Smooth muscle cell of the brain vasculature (primary cell): ENCODE measurements at regions not wholly inside any gene's neighbourhood (a gene's known extent, or its start where the extent isn't known, plus 50 kb on each side); places are given as distances from the start of the nearest gene placed in this dataset.

Experiments
- DNase-seq: peaks from one replicate; pipeline ENCODE4 v3.0.0-alpha.2; 2012; ENCODE audit warnings: low read depth, low spot score

DNA sequence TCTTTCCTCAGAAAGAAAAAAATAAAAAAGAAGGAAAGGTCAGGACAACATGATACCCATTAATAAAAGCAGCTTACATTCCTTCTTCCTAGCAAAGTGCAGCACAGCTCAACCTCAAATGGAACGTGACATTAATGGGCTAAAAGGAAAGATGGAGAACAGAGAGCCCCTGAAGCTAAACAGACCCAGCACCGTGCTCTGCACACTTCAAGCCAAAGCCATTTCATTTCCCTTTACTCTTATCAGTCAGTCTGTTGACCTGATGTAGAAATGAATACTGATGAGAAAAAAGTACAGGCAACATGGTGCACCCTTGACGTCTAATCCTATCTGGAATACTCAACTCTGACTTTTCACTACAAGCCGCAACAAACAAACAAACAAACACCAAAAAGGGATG, 57.7 kb upstream of the EDNRA start:
- DNase-seq: no peak

DNA sequence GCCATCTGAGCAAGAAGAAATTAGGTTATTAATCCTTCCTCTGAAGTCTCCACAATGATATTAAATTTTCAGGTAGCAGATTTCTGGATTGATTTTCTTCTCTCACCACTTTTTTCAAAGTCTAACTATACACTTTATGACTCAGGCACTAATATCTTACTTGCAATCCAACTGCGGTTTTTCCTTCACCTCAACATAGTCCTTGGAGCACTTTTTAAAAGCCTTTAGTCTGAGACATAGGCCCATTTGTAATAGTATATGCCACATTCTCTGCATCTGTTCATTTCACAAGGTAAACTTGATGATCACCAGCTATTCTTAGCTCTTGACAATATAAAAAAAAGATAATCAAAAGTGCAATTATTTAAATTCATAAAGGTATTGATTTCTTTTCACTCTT, 55.9 kb upstream of the EDNRA start:
- no peak for DNase-seq

DNA sequence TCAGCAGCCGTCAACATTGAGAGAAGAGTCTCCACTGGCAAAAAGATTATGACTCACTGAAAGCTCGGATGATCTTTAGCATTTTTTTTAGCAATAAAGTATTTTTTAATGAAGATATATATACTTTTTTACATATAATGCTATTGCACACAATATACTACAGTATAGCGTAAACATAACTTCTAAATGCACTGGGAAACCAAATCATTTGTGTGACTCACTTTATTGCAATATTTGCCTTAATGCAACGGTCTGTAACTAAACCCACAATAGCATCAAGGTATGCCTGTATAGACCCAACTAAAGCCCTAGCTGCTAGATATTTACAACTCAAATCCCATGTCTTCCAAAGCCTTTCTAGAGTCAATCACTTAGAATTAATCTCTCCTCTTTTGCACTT, 52.3 kb upstream of the EDNRA start:
- no peak for DNase-seq

DNA sequence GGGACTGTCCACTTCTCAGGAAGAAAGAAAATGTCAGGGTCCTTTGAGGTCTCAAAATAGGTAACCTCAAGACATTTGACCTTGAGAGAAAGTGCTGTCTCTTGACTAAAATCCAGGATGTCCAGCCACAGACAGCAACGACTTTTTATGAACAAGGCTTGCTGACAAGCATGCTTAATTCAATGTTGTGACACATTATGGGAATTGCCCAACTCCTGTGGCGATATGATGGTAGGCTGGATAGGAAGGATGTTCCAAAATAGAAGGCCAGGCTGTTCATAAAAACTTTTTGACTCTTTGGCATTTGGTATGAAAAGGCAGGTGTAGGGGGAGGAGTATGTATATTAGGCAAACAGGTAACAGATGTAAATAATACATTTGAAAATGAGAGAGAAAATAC, 50.8 kb upstream of the EDNRA start:
- DNase-seq: no peak
